H1 (cell line): ENCODE measurements at regions not wholly inside any gene's neighbourhood (a gene's known extent, or its start where the extent isn't known, plus 50 kb on each side); places are given as distances from the start of the nearest gene placed in this dataset.

Experiments
- CTCF ChIA-PET: fragments of 300-600 bp; sonication (Branson Sonifier 250); formaldehyde crosslinking; loops from one replicate; lab custom pipeline; 2021; ENCODE audit not compliant: partially characterized antibody; lab: Charles Lee
- POLR2A ChIA-PET: fragments of 300-600 bp; sonication (Branson Sonifier 250); formaldehyde crosslinking; loops from one replicate; lab custom pipeline; 2021; ENCODE audit warnings: inconsistent platforms; ENCODE audit not compliant: partially characterized antibody; lab: Charles Lee
- DNase-seq, 2 experiments: peaks; one replicate each; pipeline versions ENCODE4 v3.0.0 to v3.0.0-alpha.2; 2010 to 2022; ENCODE audit warnings: low spot score in 2 of 2, low read depth in 1 of 2, mixed read lengths in 1 of 2
- FAIRE-seq: peaks from 2 replicates; lab custom pipeline; 2011; peaks lifted over from hg19 to GRCh38; lab: Jason Lieb, UNC
- H2AFZ ChIP-seq: 2 replicates; pipeline ENCODE4 v1.8.1; 2012; ENCODE audit warnings: low read length, inconsistent platforms
- H2AK5ac ChIP-seq: 2 replicates; pipeline ENCODE4 v1.6.1; 2013; ENCODE audit warnings: low read depth, low read length
- H2BK120ac ChIP-seq: replicated peaks from 2 replicates; pipeline ENCODE3; 2013; ENCODE audit warnings: low read depth, low read length, inconsistent platforms
- H2BK12ac ChIP-seq: 2 replicates; pipeline ENCODE4 v1.6.1; 2013; ENCODE audit warnings: low read depth, low read length
- H2BK15ac ChIP-seq: 2 replicates; pipeline ENCODE4 v1.6.1; 2013; ENCODE audit warnings: low read length
- H2BK20ac ChIP-seq: 2 replicates; pipeline ENCODE4 v1.6.1; 2013; ENCODE audit warnings: low read length
- H2BK5ac ChIP-seq: 2 replicates; pipeline ENCODE4 v1.6.1; 2013; ENCODE audit warnings: low read depth, low read length
- H3K14ac ChIP-seq: 2 replicates; pipeline ENCODE4 v1.6.1; 2013; ENCODE audit warnings: inconsistent platforms; ENCODE audit not compliant: insufficient read length
- H3K18ac ChIP-seq: 2 replicates; pipeline ENCODE4 v1.6.1; 2013; ENCODE audit warnings: low read length; ENCODE audit errors: extremely low read depth
- H3K23ac ChIP-seq: 2 replicates; pipeline ENCODE4 v1.6.1; 2013; ENCODE audit warnings: inconsistent platforms; ENCODE audit not compliant: insufficient read length
- H3K23me2 ChIP-seq: 2 replicates; pipeline ENCODE4 v1.6.1; 2013; ENCODE audit warnings: low read depth, low read length
- H3K27ac ChIP-seq: 2 replicates; pipeline ENCODE4 v1.6.1; 2011; ENCODE audit warnings: low read depth, low read length, inconsistent platforms
- H3K27me3 ChIP-seq, 4 experiments: replicated peaks in 1 of 4; 1 replicate in 1 of 4; 2 replicates in 3 of 4; pipeline versions ENCODE4 v1.6.1 to v1.8.1; 2011 to 2013; ENCODE audit warnings: low read length in 3 of 4, mild to moderate bottlenecking in 3 of 4, inconsistent platforms in 2 of 4, mixed read lengths in 2 of 4, moderate library complexity in 1 of 4; ENCODE audit not compliant: control insufficient read depth in 3 of 4, insufficient read depth in 3 of 4; ENCODE audit errors: extremely low read depth in 1 of 4
- H3K36me3 ChIP-seq, 4 experiments: 2 replicates each; pipeline versions ENCODE4 v1.6.1 to v1.8.1; 2011 to 2013; ENCODE audit warnings: mild to moderate bottlenecking in 4 of 4, low read length in 3 of 4, moderate library complexity in 2 of 4, control low read depth in 1 of 4, inconsistent platforms in 1 of 4; ENCODE audit not compliant: insufficient read depth in 4 of 4, control insufficient read depth in 2 of 4
- H3K4ac ChIP-seq: replicated peaks from 2 replicates; pipeline ENCODE3; 2013; ENCODE audit warnings: low read length, low read depth, mixed read lengths, inconsistent platforms; ENCODE audit not compliant: insufficient read length
- H3K4me1 ChIP-seq, 4 experiments: replicated peaks in 1 of 4; 1 replicate in 1 of 4; 2 replicates in 3 of 4; pipeline versions ENCODE4 v1.6.1 to v1.8.1; 2011 to 2013; ENCODE audit warnings: low read length in 3 of 4, inconsistent platforms in 2 of 4, mixed read lengths in 1 of 4; ENCODE audit not compliant: insufficient read depth in 4 of 4, control insufficient read depth in 3 of 4
- H3K4me2 ChIP-seq, 2 experiments: 2 replicates each; pipeline versions ENCODE4 v1.6.1 to v1.8.1; 2011 to 2013; ENCODE audit warnings: low read depth in 2 of 2, low read length in 2 of 2, control low read depth in 1 of 2, inconsistent platforms in 1 of 2, mild to moderate bottlenecking in 1 of 2; ENCODE audit not compliant: insufficient read depth in 1 of 2
- H3K4me3 ChIP-seq, 4 experiments: fragments of 200-600, 300-600 bp in 1 of 4; sonication (generic), shearing (Covaris generic), sonication (Bioruptor Twin) in 1 of 4; 2 replicates each; pipeline versions ENCODE4 v1.5.1 to v1.8.1; 2011 to 2016; ENCODE audit warnings: low read length in 4 of 4, low read depth in 3 of 4, control low read depth in 2 of 4, inconsistent platforms in 2 of 4, mild to moderate bottlenecking in 2 of 4, mixed read lengths in 1 of 4, moderate library complexity in 1 of 4; ENCODE audit not compliant: insufficient read depth in 2 of 4; ENCODE audit errors: extremely low read depth in 1 of 4
- H3K56ac ChIP-seq: replicated peaks from 2 replicates; pipeline ENCODE3; 2013; ENCODE audit warnings: low read depth, mild to moderate bottlenecking, mixed read lengths, low read length, inconsistent platforms; ENCODE audit not compliant: insufficient read length
- H3K79me1 ChIP-seq: 2 replicates; pipeline ENCODE4 v1.6.1; 2013; ENCODE audit warnings: low read depth, low read length, control low read depth
- H3K79me2 ChIP-seq, 2 experiments: 2 replicates each; pipeline versions ENCODE4 v1.6.1 to v1.8.1; 2012 to 2013; ENCODE audit warnings: low read length in 2 of 2, mild to moderate bottlenecking in 2 of 2, inconsistent platforms in 1 of 2; ENCODE audit not compliant: insufficient read depth in 2 of 2, control insufficient read depth in 1 of 2
- H3K9ac ChIP-seq, 4 experiments: replicated peaks in 1 of 4; 1 replicate in 1 of 4; 2 replicates in 3 of 4; pipeline versions ENCODE4 v1.6.1 to v1.8.1; 2011 to 2013; ENCODE audit warnings: low read depth in 3 of 4, low read length in 3 of 4, control low read depth in 2 of 4, mild to moderate bottlenecking in 2 of 4, moderate library complexity in 2 of 4, inconsistent platforms in 1 of 4; ENCODE audit errors: extremely low read depth in 1 of 4
- H3K9me3 ChIP-seq, 2 experiments: 2 replicates each; pipeline versions ENCODE4 v1.6.1 to v1.8.1; 2012 to 2013; ENCODE audit warnings: mild to moderate bottlenecking in 2 of 2, moderate library complexity in 2 of 2, control low read depth in 1 of 2, inconsistent platforms in 1 of 2, low read depth in 1 of 2, low read length in 1 of 2, mixed read lengths in 1 of 2; ENCODE audit not compliant: insufficient read depth in 2 of 2
- H4K20me1 ChIP-seq, 2 experiments: replicated peaks in 1 of 2; 2 replicates each; pipeline versions ENCODE3 to v1.8.1; 2011 to 2013; ENCODE audit warnings: inconsistent platforms in 2 of 2, low read length in 2 of 2, mild to moderate bottlenecking in 1 of 2; ENCODE audit not compliant: insufficient read depth in 2 of 2, control insufficient read depth in 1 of 2
- H4K5ac ChIP-seq: 2 replicates; pipeline ENCODE4 v1.6.1; 2013; ENCODE audit warnings: low read length, low read depth, mixed read lengths, inconsistent platforms; ENCODE audit not compliant: insufficient read length
- H4K8ac ChIP-seq: 2 replicates; pipeline ENCODE4 v1.8.0; 2013; ENCODE audit warnings: mild to moderate bottlenecking, moderate library complexity, low read length, inconsistent platforms; ENCODE audit not compliant: insufficient read depth; ENCODE audit errors: extremely low read depth
- H4K91ac ChIP-seq: replicated peaks from 2 replicates; pipeline ENCODE3; 2013; ENCODE audit warnings: low read length, mixed read lengths, inconsistent platforms; ENCODE audit not compliant: insufficient read length
- BRCA1 ChIP-seq: IDR thresholded peaks from 2 replicates; pipeline ENCODE4 v1.6.1; 2012; ENCODE audit warnings: low read depth, low read length, improper control_type of control experiment
- CEBPB ChIP-seq: IDR thresholded peaks from 2 replicates; pipeline ENCODE4 v1.6.1; 2012; ENCODE audit warnings: low read depth, low read length
- CHD2 ChIP-seq: IDR thresholded peaks from 2 replicates; pipeline ENCODE4 v1.6.1; 2012; ENCODE audit warnings: low read length, improper control_type of control experiment
- FOSL1 ChIP-seq: IDR thresholded peaks from 2 replicates; pipeline ENCODE4 v1.6.1; 2011; ENCODE audit warnings: mild to moderate bottlenecking, low read depth, low read length, moderate library complexity; ENCODE audit not compliant: insufficient read depth
- GTF2F1 ChIP-seq: IDR thresholded peaks from 2 replicates; pipeline ENCODE4 v1.6.1; 2012; ENCODE audit warnings: low read depth, low read length, improper control_type of control experiment, borderline replicate concordance
- JUN ChIP-seq: IDR thresholded peaks from 2 replicates; pipeline ENCODE4 v1.6.1; 2011; ENCODE audit warnings: low read depth, mild to moderate bottlenecking, improper control_type of control experiment, low read length
- JUND ChIP-seq: IDR thresholded peaks from 2 replicates; pipeline ENCODE4 v1.6.1; 2011; ENCODE audit warnings: mild to moderate bottlenecking, improper control_type of control experiment, low read length
- POLR2A ChIP-seq, 2 experiments: IDR thresholded peaks; 1 replicate in 1 of 2; 2 replicates in 1 of 2; pipeline ENCODE4 v1.6.1; 2011; ENCODE audit warnings: low read depth in 2 of 2, low read length in 2 of 2, mild to moderate bottlenecking in 2 of 2; ENCODE audit errors: control extremely low read depth in 1 of 2
- POLR2AphosphoS5 ChIP-seq: IDR thresholded peaks from 2 replicates; pipeline ENCODE4 v1.6.1; 2011; ENCODE audit warnings: low read depth, low read length
- RNF2 ChIP-seq: fragments of 200-900, 300-1000 bp; sonication (generic); IDR thresholded peaks from 2 replicates; pipeline ENCODE4 v1.7.1; 2016; ENCODE audit warnings: borderline replicate concordance, low read depth, mild to moderate bottlenecking, antibody characterized with exemption, low read length; ENCODE audit not compliant: poor library complexity, severe bottlenecking; ENCODE audit errors: missing control alignments
- SIRT6 ChIP-seq: IDR thresholded peaks from one replicate; pipeline ENCODE4 v1.7.1; 2012; ENCODE audit warnings: low read length, inconsistent platforms
- SUZ12 ChIP-seq: fragments of 200-600 bp; sonication (generic); IDR thresholded peaks from 2 replicates; pipeline ENCODE4 v1.6.1; 2012; ENCODE audit warnings: mild to moderate bottlenecking, inconsistent platforms, low read length, moderate library complexity, mixed read lengths
- TAF7 ChIP-seq: optimal IDR thresholded peaks from 2 replicates; pipeline ENCODE3; 2011; ENCODE audit warnings: low read depth, mild to moderate bottlenecking, inconsistent platforms, low read length, moderate library complexity, borderline replicate concordance
- TBP ChIP-seq: IDR thresholded peaks from 2 replicates; pipeline ENCODE4 v1.6.1; 2011; ENCODE audit warnings: low read depth, low read length, improper control_type of control experiment
- YY1 ChIP-seq: IDR thresholded peaks from 2 replicates; pipeline ENCODE4 v1.6.1; 2011; ENCODE audit warnings: low read depth, mild to moderate bottlenecking, low read length
- WGBS, 2 experiments: shearing (Covaris generic) in 1 of 2; methylation state at CpG; one replicate each; pipeline versions ENCODE4 v1.1.6 to v1.1.7; 2013 to 2015; ENCODE audit warnings: low lambda C conversion rate in 2 of 2, mixed read lengths in 2 of 2, inconsistent platforms in 1 of 2, low coverage in 1 of 2, missing lambda C conversion rate in 1 of 2; ENCODE audit not compliant: insufficient replicate concordance in 2 of 2, insufficient coverage in 1 of 2, insufficient read length in 1 of 2; ENCODE audit errors: extremely low coverage in 1 of 2, missing lambda C conversion rate in 1 of 2; 5-methylcytosine and 5-hydroxymethylcytosine counted together

- H2BK12ac ChIP-seq: no peak overlapping the region
- POLR2A ChIA-PET: no interaction called here
These were observed 740.9 kb upstream of the LRRC4C start for GRCh38 chr11:42200311-42200710.

More at GRCh38 chr11:42200311-42200710, 740.9 kb upstream of the LRRC4C start:
- FAIRE-seq (no peak), DNase-seq (no peak)
- H3K4me1 ChIP-seq: no peaks in the 10 kb centered on the region
- H4K5ac ChIP-seq: no peak overlapping the region
- H3K23me2 ChIP-seq: no peaks in the 10 kb centered on the region
- no peak overlapping the region for H3K4me2 ChIP-seq
- H3K23ac ChIP-seq: no peak overlapping the region
- H3K9ac ChIP-seq: no peak overlapping the region
- no peaks in the 10 kb centered on the region for H3K79me2 ChIP-seq
- WGBS, 2 experiments: 94% methylated on average over 6 of the region's 6 CpGs; no CpG with 5 or more reads in 1 of the 2 experiments
- 0 out of 4 replicates have a peak, but pooled peaks cover 0 to 4% of the 10 kb centered on the region in 2 experiments for H3K9me3 ChIP-seq
- H4K20me1 ChIP-seq: no peaks in the 10 kb centered on the region
- H3K14ac ChIP-seq: no peak overlapping the region
- no peak overlapping the region for H3K56ac ChIP-seq
- H3K4ac ChIP-seq: no peak overlapping the region
- H2BK20ac ChIP-seq: no peak overlapping the region
- no peak overlapping the region for H2BK15ac ChIP-seq
- no peak overlapping the region for H3K4me3 ChIP-seq
- H4K91ac ChIP-seq: no peak overlapping the region
- no peak overlapping the region for H2BK120ac ChIP-seq
- no peak overlapping the region for H2BK5ac ChIP-seq
- H3K27me3 ChIP-seq: no peaks in the 10 kb centered on the region
- H4K8ac ChIP-seq: no peak overlapping the region
- H3K36me3 ChIP-seq: no peaks in the 10 kb centered on the region
- H2AFZ ChIP-seq: no peak overlapping the region
- H3K27ac ChIP-seq: no peak overlapping the region
- CTCF ChIA-PET: no interaction called here
- TF ChIP-seq RNF2 (no peak), SIRT6 (no peak), FOSL1 (no peak), SUZ12 (no peak), CHD2 (no peak), JUN (no peak), POLR2A (IDR thresholded peaks at IDR 0.05; ENCODE audit: control extremely low read depth in 1 of 2, low read depth in 2 of 2, low read length in 2 of 2) (no peak), TAF7 (no peak), BRCA1 (no peak), TBP (no peak), CEBPB (no peak), POLR2AphosphoS5 (no peak), GTF2F1 (no peak), YY1 (no peak), JUND (no peak)
- H3K79me1 ChIP-seq: no peaks in the 10 kb centered on the region
- no peak overlapping the region for H2AK5ac ChIP-seq
- H3K18ac ChIP-seq: no peak overlapping the region
